H1 (cell line): ENCODE measurements at regions not wholly inside any gene's neighbourhood (a gene's known extent, or its start where the extent isn't known, plus 50 kb on each side); places are given as distances from the start of the nearest gene placed in this dataset.

Source experiments
- ATF2 ChIP-seq: IDR thresholded peaks from 2 replicates; pipeline ENCODE4 v1.6.1; 2012; ENCODE audit warnings: low read length, inconsistent platforms
- CEBPB ChIP-seq: IDR thresholded peaks from 2 replicates; pipeline ENCODE4 v1.6.1; 2012; ENCODE audit warnings: low read depth, low read length
- CHD1 ChIP-seq: IDR thresholded peaks from 2 replicates; pipeline ENCODE4 v1.6.1; 2012; ENCODE audit warnings: low read depth, low read length, improper control_type of control experiment
- CTCF ChIP-seq, 3 experiments: IDR thresholded peaks; 1 replicate in 2 of 3; 2 replicates in 1 of 3; pipeline versions ENCODE4 v1.5.1 to v1.6.1; 2011; ENCODE audit warnings: low read length in 3 of 3, mild to moderate bottlenecking in 3 of 3, inconsistent platforms in 2 of 3, low read depth in 1 of 3, moderate library complexity in 1 of 3; ENCODE audit not compliant: insufficient read depth in 1 of 3; ENCODE audit errors: control extremely low read depth in 1 of 3
- E2F6 ChIP-seq: IDR thresholded peaks from 2 replicates; pipeline ENCODE4 v1.6.1; 2012; ENCODE audit warnings: inconsistent platforms
- EGR1 ChIP-seq: IDR thresholded peaks from 2 replicates; pipeline ENCODE4 v1.6.1; 2011; ENCODE audit warnings: low read depth, low read length, borderline replicate concordance
- PHF8 ChIP-seq: fragments of 200-600 bp; sonication (generic); conservative IDR thresholded peaks from 2 replicates; pipeline ENCODE4 v1.7.1; 2012; ENCODE audit warnings: low read depth, mild to moderate bottlenecking, inconsistent platforms, low read length, moderate library complexity
- POLR2A ChIP-seq, 2 experiments: IDR thresholded peaks; 1 replicate in 1 of 2; 2 replicates in 1 of 2; pipeline ENCODE4 v1.6.1; 2011; ENCODE audit warnings: low read depth in 2 of 2, low read length in 2 of 2, mild to moderate bottlenecking in 2 of 2; ENCODE audit errors: control extremely low read depth in 1 of 2
- SIN3A ChIP-seq, 2 experiments: IDR thresholded peaks in 1 of 2; conservative IDR thresholded peaks in 1 of 2; 2 replicates each; pipeline ENCODE4 v1.6.1; 2011 to 2012; ENCODE audit warnings: low read length in 2 of 2, improper control_type of control experiment in 1 of 2, low read depth in 1 of 2, mild to moderate bottlenecking in 1 of 2
- SIRT6 ChIP-seq: IDR thresholded peaks from one replicate; pipeline ENCODE4 v1.7.1; 2012; ENCODE audit warnings: low read length, inconsistent platforms
- SIX5 ChIP-seq: IDR thresholded peaks from 2 replicates; pipeline ENCODE4 v1.6.1; 2011; ENCODE audit warnings: mild to moderate bottlenecking, low read depth, low read length
- SUZ12 ChIP-seq: fragments of 200-600 bp; sonication (generic); IDR thresholded peaks from 2 replicates; pipeline ENCODE4 v1.6.1; 2012; ENCODE audit warnings: mild to moderate bottlenecking, inconsistent platforms, low read length, moderate library complexity, mixed read lengths
- YY1 ChIP-seq: IDR thresholded peaks from 2 replicates; pipeline ENCODE4 v1.6.1; 2011; ENCODE audit warnings: low read depth, mild to moderate bottlenecking, low read length

GRCh38 chr20:22684763-22685443 is 100.5 kb upstream of the FOXA2 start:
- TF ChIP-seq SIN3A (conservative IDR thresholded peaks at IDR 0.05 in 1 of 2, IDR thresholded peaks at IDR 0.05 in 1 of 2; ENCODE audit: low read depth in 1 of 2, low read length in 2 of 2) (no peak), CTCF (IDR thresholded peaks at IDR 0.05; ENCODE audit: control extremely low read depth in 1 of 3, insufficient read depth in 1 of 3, low read depth in 1 of 3, low read length in 3 of 3) (peak in 2 of 3 experiments; percentile 20 to 26; a peak in 2 of 4 replicates), SIX5 (no peak), EGR1 (no peak), CEBPB (no peak), SUZ12 (no peak), E2F6 (no peak), PHF8 (no peak), ATF2 (no peak), CHD1 (no peak), POLR2A (IDR thresholded peaks at IDR 0.05; ENCODE audit: control extremely low read depth in 1 of 2, low read depth in 2 of 2, low read length in 2 of 2) (no peak), YY1 (no peak), SIRT6 (no peak)
